ENCODE measurements at regions not wholly inside any gene's neighbourhood (a gene's known extent, or its start where the extent isn't known, plus 50 kb on each side); places are given as distances from the start of the nearest gene placed in this dataset.

DNA sequence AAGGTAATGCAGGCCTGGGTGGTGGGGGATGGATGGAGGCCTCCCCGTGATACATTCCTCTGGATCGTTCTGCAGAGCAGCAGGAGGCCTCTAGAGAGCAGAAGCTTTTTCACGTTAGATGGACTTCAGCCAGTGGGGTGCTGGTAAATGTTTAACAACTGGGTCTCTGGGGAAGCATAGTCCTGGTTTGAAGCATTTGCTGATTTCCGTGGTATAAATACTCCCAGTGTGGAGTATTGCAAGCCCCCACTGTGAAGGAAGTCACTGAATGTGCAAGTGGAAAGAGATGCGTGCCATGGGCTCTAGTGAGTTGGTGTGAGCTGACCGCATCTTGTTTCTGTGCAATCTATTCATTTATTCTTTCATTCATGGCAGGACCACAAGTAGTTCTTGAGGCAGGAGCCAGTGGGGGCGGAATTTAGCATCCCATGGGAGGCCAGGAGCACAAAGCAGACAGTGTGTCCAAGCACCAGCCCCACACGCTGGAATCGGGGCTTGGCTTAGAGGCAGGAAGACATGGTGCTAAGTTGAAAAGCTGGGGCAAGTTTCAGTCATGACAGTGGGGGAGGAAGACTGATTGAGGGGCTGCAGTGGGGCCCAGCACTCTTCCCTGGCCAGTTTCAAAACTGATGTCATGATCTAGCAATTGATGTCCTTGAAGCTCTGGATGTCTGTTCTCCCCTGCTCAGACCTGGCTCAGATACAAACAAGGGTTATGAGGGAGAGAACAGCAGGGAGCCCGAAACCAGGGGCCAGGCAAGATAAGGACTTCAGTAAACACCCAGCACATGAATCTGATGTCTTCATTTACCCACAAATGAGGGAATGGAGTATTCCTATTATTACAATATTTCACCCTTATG is 280.9 kb upstream of the LYZL1 start (continued):
- TF ChIP-seq, protein P1, sequence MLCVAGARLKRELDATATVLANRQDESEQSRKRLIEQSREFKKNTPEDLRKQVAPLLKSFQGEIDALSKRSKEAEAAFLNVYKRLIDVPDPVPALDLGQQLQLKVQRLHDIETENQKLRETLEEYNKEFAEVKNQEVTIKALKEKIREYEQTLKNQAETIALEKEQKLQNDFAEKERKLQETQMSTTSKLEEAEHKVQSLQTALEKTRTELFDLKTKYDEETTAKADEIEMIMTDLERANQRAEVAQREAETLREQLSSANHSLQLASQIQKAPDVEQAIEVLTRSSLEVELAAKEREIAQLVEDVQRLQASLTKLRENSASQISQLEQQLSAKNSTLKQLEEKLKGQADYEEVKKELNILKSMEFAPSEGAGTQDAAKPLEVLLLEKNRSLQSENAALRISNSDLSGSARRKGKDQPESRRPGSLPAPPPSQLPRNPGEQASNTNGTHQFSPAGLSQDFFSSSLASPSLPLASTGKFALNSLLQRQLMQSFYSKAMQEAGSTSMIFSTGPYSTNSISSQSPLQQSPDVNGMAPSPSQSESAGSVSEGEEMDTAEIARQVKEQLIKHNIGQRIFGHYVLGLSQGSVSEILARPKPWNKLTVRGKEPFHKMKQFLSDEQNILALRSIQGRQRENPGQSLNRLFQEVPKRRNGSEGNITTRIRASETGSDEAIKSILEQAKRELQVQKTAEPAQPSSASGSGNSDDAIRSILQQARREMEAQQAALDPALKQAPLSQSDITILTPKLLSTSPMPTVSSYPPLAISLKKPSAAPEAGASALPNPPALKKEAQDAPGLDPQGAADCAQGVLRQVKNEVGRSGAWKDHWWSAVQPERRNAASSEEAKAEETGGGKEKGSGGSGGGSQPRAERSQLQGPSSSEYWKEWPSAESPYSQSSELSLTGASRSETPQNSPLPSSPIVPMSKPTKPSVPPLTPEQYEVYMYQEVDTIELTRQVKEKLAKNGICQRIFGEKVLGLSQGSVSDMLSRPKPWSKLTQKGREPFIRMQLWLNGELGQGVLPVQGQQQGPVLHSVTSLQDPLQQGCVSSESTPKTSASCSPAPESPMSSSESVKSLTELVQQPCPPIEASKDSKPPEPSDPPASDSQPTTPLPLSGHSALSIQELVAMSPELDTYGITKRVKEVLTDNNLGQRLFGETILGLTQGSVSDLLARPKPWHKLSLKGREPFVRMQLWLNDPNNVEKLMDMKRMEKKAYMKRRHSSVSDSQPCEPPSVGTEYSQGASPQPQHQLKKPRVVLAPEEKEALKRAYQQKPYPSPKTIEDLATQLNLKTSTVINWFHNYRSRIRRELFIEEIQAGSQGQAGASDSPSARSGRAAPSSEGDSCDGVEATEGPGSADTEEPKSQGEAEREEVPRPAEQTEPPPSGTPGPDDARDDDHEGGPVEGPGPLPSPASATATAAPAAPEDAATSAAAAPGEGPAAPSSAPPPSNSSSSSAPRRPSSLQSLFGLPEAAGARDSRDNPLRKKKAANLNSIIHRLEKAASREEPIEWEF (CRISPR knock-in tag; IDR thresholded peaks at IDR 0.05): no peak
- no peak for TF ChIP-seq ATF1 (CRISPR knock-in tag; IDR thresholded peaks at IDR 0.05)
- TF ChIP-seq ATF1 (tag; IDR thresholded peaks at IDR 0.05): no peak
- no peak for TF ChIP-seq NR4A1 (CRISPR knock-in tag; IDR thresholded peaks at IDR 0.05)
- TF ChIP-seq NR4A1 (tag; IDR thresholded peaks at IDR 0.05): peak; percentile 10; the same call in 1 of the 2 replicates
- no peak for TF ChIP-seq KLF1 (tag; IDR thresholded peaks at IDR 0.05)
- no peak for TF ChIP-seq MAZ (CRISPR knock-in tag; conservative IDR thresholded peaks at IDR 0.05 in 1 of 2, IDR thresholded peaks at IDR 0.05 in 1 of 2)
- no peak for TF ChIP-seq HCFC1 (IDR thresholded peaks at IDR 0.05; ENCODE audit: low read depth, low read length)
- TF ChIP-seq BRD9 (IDR thresholded peaks at IDR 0.05; ENCODE audit: low read depth, partially characterized antibody): no peak
- no peak for TF ChIP-seq RBFOX2 (IDR thresholded peaks at IDR 0.05; ENCODE audit: low read depth, low read length)
- TF ChIP-seq HMG20A (CRISPR knock-in tag; conservative IDR thresholded peaks at IDR 0.05): no peak
- TF ChIP-seq TAF9B (IDR thresholded peaks at IDR 0.05; ENCODE audit: partially characterized antibody): no peak
- TF ChIP-seq, protein P2, sequence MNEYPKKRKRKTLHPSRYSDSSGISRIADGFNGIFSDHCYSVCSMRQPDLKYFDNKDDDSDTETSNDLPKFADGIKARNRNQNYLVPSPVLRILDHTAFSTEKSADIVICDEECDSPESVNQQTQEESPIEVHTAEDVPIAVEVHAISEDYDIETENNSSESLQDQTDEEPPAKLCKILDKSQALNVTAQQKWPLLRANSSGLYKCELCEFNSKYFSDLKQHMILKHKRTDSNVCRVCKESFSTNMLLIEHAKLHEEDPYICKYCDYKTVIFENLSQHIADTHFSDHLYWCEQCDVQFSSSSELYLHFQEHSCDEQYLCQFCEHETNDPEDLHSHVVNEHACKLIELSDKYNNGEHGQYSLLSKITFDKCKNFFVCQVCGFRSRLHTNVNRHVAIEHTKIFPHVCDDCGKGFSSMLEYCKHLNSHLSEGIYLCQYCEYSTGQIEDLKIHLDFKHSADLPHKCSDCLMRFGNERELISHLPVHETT (CRISPR knock-in tag; conservative IDR thresholded peaks at IDR 0.05 in 1 of 2, IDR thresholded peaks at IDR 0.05 in 1 of 2): no peak
- TF ChIP-seq NR2C2 (CRISPR knock-in tag; IDR thresholded peaks at IDR 0.05): no peak
- no peak for TF ChIP-seq NR2C2 (tag; IDR thresholded peaks at IDR 0.05)
- no peak for TF ChIP-seq CHD2 (IDR thresholded peaks at IDR 0.05; ENCODE audit: low read depth, low read length)
- TF ChIP-seq, protein P3, sequence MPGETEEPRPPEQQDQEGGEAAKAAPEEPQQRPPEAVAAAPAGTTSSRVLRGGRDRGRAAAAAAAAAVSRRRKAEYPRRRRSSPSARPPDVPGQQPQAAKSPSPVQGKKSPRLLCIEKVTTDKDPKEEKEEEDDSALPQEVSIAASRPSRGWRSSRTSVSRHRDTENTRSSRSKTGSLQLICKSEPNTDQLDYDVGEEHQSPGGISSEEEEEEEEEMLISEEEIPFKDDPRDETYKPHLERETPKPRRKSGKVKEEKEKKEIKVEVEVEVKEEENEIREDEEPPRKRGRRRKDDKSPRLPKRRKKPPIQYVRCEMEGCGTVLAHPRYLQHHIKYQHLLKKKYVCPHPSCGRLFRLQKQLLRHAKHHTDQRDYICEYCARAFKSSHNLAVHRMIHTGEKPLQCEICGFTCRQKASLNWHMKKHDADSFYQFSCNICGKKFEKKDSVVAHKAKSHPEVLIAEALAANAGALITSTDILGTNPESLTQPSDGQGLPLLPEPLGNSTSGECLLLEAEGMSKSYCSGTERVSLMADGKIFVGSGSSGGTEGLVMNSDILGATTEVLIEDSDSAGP (CRISPR knock-in tag; IDR thresholded peaks at IDR 0.05): no peak
- TF ChIP-seq KDM2B (CRISPR knock-in tag; IDR thresholded peaks at IDR 0.05): no peak
- TF ChIP-seq ATF7 (IDR thresholded peaks at IDR 0.05): peak; percentile 44
- TF ChIP-seq HLTF (IDR thresholded peaks at IDR 0.05): no peak
